ENCODE measurements at regions not wholly inside any gene's neighbourhood (a gene's known extent, or its start where the extent isn't known, plus 50 kb on each side); places are given as distances from the start of the nearest gene placed in this dataset.

DNA sequence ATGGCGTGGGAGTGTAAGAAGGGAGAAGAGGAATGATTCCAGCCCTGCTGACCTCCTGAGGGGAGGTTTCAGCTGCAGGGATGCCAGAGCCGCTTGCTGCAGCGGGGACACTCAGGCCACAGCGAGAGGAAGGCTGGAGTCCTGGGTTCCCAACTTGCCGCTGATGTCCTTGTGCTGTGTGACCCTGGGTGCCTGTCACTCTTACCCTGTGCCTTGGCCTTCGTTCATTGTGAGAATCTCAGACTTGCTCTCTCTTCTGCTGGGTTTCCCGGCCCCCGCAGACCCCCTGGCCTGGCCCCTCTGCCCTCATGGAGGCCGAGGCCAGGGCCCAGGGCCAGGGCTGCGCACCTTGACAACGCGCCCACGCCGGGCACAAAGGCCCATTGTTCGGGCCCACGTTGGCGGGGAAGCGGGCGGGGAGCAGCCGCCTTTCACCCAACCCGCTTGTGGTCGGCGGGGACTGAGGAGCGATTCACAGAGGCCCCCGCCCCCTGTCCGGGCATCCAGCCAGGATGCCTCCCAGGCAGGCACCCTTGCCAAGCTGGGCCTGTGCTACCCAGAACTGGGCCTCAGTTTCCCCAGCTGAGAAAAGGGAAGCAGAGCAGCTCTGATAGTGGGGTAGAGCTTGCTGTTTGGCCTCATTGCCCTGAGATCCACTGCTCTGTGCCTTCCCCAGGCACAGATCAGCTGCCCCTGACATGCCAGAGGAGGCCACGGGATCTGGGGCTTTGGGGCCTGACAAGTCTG, 52.4 kb downstream of the CEBPB start:
- TF ChIP-seq, protein P1, sequence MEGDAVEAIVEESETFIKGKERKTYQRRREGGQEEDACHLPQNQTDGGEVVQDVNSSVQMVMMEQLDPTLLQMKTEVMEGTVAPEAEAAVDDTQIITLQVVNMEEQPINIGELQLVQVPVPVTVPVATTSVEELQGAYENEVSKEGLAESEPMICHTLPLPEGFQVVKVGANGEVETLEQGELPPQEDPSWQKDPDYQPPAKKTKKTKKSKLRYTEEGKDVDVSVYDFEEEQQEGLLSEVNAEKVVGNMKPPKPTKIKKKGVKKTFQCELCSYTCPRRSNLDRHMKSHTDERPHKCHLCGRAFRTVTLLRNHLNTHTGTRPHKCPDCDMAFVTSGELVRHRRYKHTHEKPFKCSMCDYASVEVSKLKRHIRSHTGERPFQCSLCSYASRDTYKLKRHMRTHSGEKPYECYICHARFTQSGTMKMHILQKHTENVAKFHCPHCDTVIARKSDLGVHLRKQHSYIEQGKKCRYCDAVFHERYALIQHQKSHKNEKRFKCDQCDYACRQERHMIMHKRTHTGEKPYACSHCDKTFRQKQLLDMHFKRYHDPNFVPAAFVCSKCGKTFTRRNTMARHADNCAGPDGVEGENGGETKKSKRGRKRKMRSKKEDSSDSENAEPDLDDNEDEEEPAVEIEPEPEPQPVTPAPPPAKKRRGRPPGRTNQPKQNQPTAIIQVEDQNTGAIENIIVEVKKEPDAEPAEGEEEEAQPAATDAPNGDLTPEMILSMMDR (IDR thresholded peaks at IDR 0.05; ENCODE audit: borderline replicate concordance, extremely low read depth, low read length, poor library complexity, severe bottlenecking): no peak
- TF ChIP-seq EZH2 (IDR thresholded peaks at IDR 0.05; ENCODE audit: borderline replicate concordance, low read depth, low read length, severe bottlenecking): no peak

Data from DND-41 (cell line).